BE2C (cell line): ENCODE measurements at regions not wholly inside any gene's neighbourhood (a gene's known extent, or its start where the extent isn't known, plus 50 kb on each side); places are given as distances from the start of the nearest gene placed in this dataset.
A peak's percentile ranks its signal among the peaks of the same experiment; 100 is the strongest.

Source experiments
- DNase-seq: peaks from one replicate; pipeline ENCODE4 v3.0.0-alpha.2; 2020
- H3K27me3 ChIP-seq: fragments of 250-450 bp; sonication (Bioruptor Pico); 2 replicates; pipeline ENCODE4 v1.5.1; 2020; ENCODE audit warnings: mild to moderate bottlenecking
- H3K36me3 ChIP-seq: fragments of 250-450 bp; sonication (Bioruptor Pico); 2 replicates; pipeline ENCODE4 v1.5.1; 2020; ENCODE audit warnings: mild to moderate bottlenecking
- H3K4me1 ChIP-seq: fragments of 250-450 bp; sonication (Bioruptor Pico); 2 replicates; pipeline ENCODE4 v1.5.1; 2020
- H3K4me3 ChIP-seq: 2 replicates; pipeline ENCODE4 v1.5.1; 2011; ENCODE audit warnings: low read depth, low read length
- H3K9me3 ChIP-seq: fragments of 250-450 bp; sonication (Bioruptor Pico); 2 replicates; pipeline ENCODE4 v1.5.1; 2020
- TF ChIP-seq, protein P1 (sequence below): IDR thresholded peaks from 2 replicates; pipeline ENCODE4 v1.5.1; 2012; ENCODE audit warnings: mild to moderate bottlenecking, low read depth, low read length

DNA sequence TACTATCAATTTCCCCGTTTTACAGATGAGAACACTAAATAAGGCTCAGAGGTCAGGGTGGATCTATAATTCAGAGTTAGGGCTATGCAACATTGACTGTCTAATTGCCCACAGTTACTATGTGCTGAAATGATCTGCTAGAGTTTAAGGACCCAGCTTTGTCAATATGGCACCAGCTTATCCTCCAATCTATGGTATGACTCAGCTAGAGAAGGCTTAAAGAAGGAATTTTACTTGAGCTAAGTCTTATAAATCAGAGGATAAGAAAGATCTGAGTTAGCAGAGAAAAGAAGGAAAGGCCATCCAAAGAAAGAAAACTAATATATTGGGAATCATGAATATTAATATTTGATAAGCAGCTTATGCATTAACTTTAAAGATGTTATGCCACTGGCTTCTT is 78.1 kb downstream of the ASB9 start:
- Histone ChIP-seq H3K4me3 (no peak overlapping the region), H3K36me3 (no peaks in the 10 kb centered on the region), H3K27me3 (no peaks in the 10 kb centered on the region), H3K4me1 (no peaks in the 10 kb centered on the region), H3K9me3 (no peaks in the 10 kb centered on the region)
- TF ChIP-seq, protein P1, sequence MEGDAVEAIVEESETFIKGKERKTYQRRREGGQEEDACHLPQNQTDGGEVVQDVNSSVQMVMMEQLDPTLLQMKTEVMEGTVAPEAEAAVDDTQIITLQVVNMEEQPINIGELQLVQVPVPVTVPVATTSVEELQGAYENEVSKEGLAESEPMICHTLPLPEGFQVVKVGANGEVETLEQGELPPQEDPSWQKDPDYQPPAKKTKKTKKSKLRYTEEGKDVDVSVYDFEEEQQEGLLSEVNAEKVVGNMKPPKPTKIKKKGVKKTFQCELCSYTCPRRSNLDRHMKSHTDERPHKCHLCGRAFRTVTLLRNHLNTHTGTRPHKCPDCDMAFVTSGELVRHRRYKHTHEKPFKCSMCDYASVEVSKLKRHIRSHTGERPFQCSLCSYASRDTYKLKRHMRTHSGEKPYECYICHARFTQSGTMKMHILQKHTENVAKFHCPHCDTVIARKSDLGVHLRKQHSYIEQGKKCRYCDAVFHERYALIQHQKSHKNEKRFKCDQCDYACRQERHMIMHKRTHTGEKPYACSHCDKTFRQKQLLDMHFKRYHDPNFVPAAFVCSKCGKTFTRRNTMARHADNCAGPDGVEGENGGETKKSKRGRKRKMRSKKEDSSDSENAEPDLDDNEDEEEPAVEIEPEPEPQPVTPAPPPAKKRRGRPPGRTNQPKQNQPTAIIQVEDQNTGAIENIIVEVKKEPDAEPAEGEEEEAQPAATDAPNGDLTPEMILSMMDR: no peak
- DNase-seq: no peak

GRCh38 chrX:15188039-15188438 is 81.8 kb downstream of the ASB9 start:
- H3K9me3 ChIP-seq: no peaks in the 10 kb centered on the region
- TF ChIP-seq, protein P1: no peak
- no peaks in the 10 kb centered on the region for H3K27me3 ChIP-seq
- DNase-seq: no peak
- no peaks in the 10 kb centered on the region for H3K36me3 ChIP-seq
- no peak overlapping the region for H3K4me3 ChIP-seq
- H3K4me1 ChIP-seq: no peaks in the 10 kb centered on the region

GRCh38 chrX:15177316-15177715 is 92.6 kb downstream of the ASB9 start:
- no peaks in the 10 kb centered on the region for H3K9me3 ChIP-seq
- DNase-seq: no peak
- H3K4me1 ChIP-seq: no peaks in the 10 kb centered on the region
- no peak overlapping the region for H3K4me3 ChIP-seq
- TF ChIP-seq, protein P1: no peak
- no peaks in the 10 kb centered on the region for H3K27me3 ChIP-seq
- H3K36me3 ChIP-seq: no peaks in the 10 kb centered on the region

- TF ChIP-seq, protein P1: no peak
- no peak for DNase-seq
- H3K4me1 ChIP-seq: no peaks in the 10 kb centered on the region
- H3K9me3 ChIP-seq: no peaks in the 10 kb centered on the region
- H3K4me3 ChIP-seq: no peak overlapping the region
- H3K27me3 ChIP-seq: no peaks in the 10 kb centered on the region
- no peaks in the 10 kb centered on the region for H3K36me3 ChIP-seq
Observed at GRCh38 chrX:15173411-15173810, 96.5 kb downstream of the ASB9 start.

DNA sequence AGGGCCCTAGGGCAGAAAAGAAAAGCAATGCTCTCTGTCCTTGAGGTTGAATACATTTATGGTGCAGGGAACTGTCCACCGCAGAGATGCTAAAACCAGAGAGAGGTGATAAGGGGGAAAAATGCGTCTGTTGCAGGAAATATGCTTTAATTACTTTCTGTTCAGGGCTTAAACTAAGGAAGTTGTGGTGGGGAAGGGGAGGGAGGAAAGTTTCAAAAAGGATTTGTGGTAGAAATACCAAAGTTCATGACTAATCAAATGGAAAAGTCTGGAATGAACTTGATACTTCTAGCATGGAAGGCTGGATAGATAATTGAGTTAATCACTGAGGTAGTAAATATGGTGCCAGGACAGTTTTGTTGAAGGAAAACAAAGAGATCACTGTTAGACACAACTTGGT is 99.0 kb downstream of the ASB9 start:
- Histone ChIP-seq H3K4me3 (no peak overlapping the region), H3K36me3 (no peaks in the 10 kb centered on the region), H3K27me3 (no peaks in the 10 kb centered on the region), H3K4me1 (no peaks in the 10 kb centered on the region), H3K9me3 (no peaks in the 10 kb centered on the region)
- TF ChIP-seq, protein P1: no peak
- DNase-seq: no peak

- no peak overlapping the region for H3K4me3 ChIP-seq
- H3K36me3 ChIP-seq: no peaks in the 10 kb centered on the region
- H3K27me3 ChIP-seq: no peaks in the 10 kb centered on the region
- no peaks in the 10 kb centered on the region for H3K4me1 ChIP-seq
- DNase-seq: peak; percentile 7
- no peaks in the 10 kb centered on the region for H3K9me3 ChIP-seq
- TF ChIP-seq, protein P1: no peak
Observed at GRCh38 chrX:15167826-15168225, 102.1 kb downstream of the ASB9 start.
